SK-N-SH (cell line): ENCODE measurements at regions not wholly inside any gene's neighbourhood (a gene's known extent, or its start where the extent isn't known, plus 50 kb on each side); places are given as distances from the start of the nearest gene placed in this dataset.

Experiments used
- CTCF ChIA-PET: fragments of 300-600, 350-600 bp; formaldehyde crosslinking; extraction: SDS; loops from one replicate; lab custom pipeline; 2021; lab: Yijun Ruan, JAX
- POLR2A ChIA-PET: fragments of 350-600 bp; sonication (Branson Sonifier 250); formaldehyde crosslinking; extraction: SDS; loops from one replicate; lab custom pipeline; 2020; ENCODE audit warnings: antibody characterized with exemption, inconsistent platforms; lab: Yijun Ruan, JAX
- DNase-seq: peaks from one replicate; pipeline ENCODE4 v3.0.0; 2012
- H2AFZ ChIP-seq: fragments of 200-600 bp; sonication (generic); 2 replicates; pipeline ENCODE4 v1.8.1; 2016; ENCODE audit warnings: antibody characterized with exemption, mild to moderate bottlenecking, low read depth
- H3F3A ChIP-seq: fragments of 200-600 bp; sonication (generic); replicated peaks from 2 replicates; pipeline ENCODE3; 2016; ENCODE audit warnings: antibody characterized with exemption, mild to moderate bottlenecking; ENCODE audit not compliant: insufficient read depth
- H3K27ac ChIP-seq, 2 experiments: fragments of 200-500 bp in 1 of 2; fragments of 200-600 bp in 1 of 2; sonication (Bioruptor generic) in 1 of 2; sonication (generic), shearing (Covaris generic) in 1 of 2; 2 replicates each; pipeline versions ENCODE4 v1.5.1 to v1.6.1; 2014 to 2016; ENCODE audit warnings: low read depth in 2 of 2, inconsistent platforms in 1 of 2, low read length in 1 of 2, mild to moderate bottlenecking in 1 of 2, mixed read lengths in 1 of 2
- H3K27me3 ChIP-seq: fragments of 200-600 bp; sonication (generic), shearing (Covaris generic); 2 replicates; pipeline ENCODE4 v1.6.1; 2016; ENCODE audit warnings: mixed run types; ENCODE audit not compliant: insufficient read depth
- H3K36me3 ChIP-seq, 2 experiments: fragments of 200-500 bp in 1 of 2; fragments of 200-600 bp in 1 of 2; sonication (Bioruptor generic) in 1 of 2; sonication (generic) in 1 of 2; replicated peaks in 1 of 2; 2 replicates each; pipeline versions ENCODE3 to v1.5.1; 2014 to 2016; ENCODE audit warnings: low read length in 1 of 2, mild to moderate bottlenecking in 1 of 2; ENCODE audit not compliant: insufficient read depth in 2 of 2, control insufficient read depth in 1 of 2
- H3K4me1 ChIP-seq, 2 experiments: fragments of 200-500 bp in 1 of 2; fragments of 200-600 bp in 1 of 2; sonication (Bioruptor generic) in 1 of 2; sonication (generic), shearing (Covaris generic) in 1 of 2; 2 replicates each; pipeline versions ENCODE4 v1.5.1 to v1.6.1; 2014 to 2016; ENCODE audit warnings: low read depth in 1 of 2, low read length in 1 of 2, mixed run types in 1 of 2; ENCODE audit not compliant: insufficient read depth in 2 of 2, control insufficient read depth in 1 of 2
- H3K4me2 ChIP-seq: fragments of 200-600 bp; sonication (generic), shearing (Covaris generic); 2 replicates; pipeline ENCODE4 v1.6.1; 2017; ENCODE audit warnings: mixed run types
- H3K4me3 ChIP-seq, 2 experiments: fragments of 200-500 bp in 1 of 2; fragments of 200-600 bp in 1 of 2; sonication (Bioruptor generic) in 1 of 2; sonication (generic), shearing (Covaris generic) in 1 of 2; 2 replicates each; pipeline versions ENCODE4 v1.5.1 to v1.8.1; 2014 to 2016; ENCODE audit warnings: low read depth in 2 of 2, inconsistent platforms in 1 of 2, low read length in 1 of 2, mild to moderate bottlenecking in 1 of 2, mixed read lengths in 1 of 2, moderate library complexity in 1 of 2
- H3K79me2 ChIP-seq: fragments of 200-600 bp; sonication (generic); 2 replicates; pipeline ENCODE4 v1.8.1; 2017; ENCODE audit warnings: mild to moderate bottlenecking; ENCODE audit not compliant: insufficient read depth
- H3K9ac ChIP-seq: fragments of 200-600 bp; sonication (generic); 2 replicates; pipeline ENCODE4 v1.6.1; 2017; ENCODE audit warnings: mixed run types
- H3K9me2 ChIP-seq: fragments of 200-600 bp; sonication (generic); 2 replicates; pipeline ENCODE4 v1.6.1; 2017; ENCODE audit warnings: mixed run types
- H3K9me3 ChIP-seq: fragments of 200-600 bp; sonication (generic); 2 replicates; pipeline ENCODE4 v1.6.1; 2017; ENCODE audit warnings: mixed run types, mild to moderate bottlenecking, moderate library complexity
- H4K20me1 ChIP-seq: fragments of 200-600 bp; sonication (generic); 2 replicates; pipeline ENCODE4 v1.6.1; 2017; ENCODE audit warnings: mild to moderate bottlenecking, mixed run types; ENCODE audit not compliant: insufficient read depth
- CHD2 ChIP-seq: fragments of 150-350 bp; IDR thresholded peaks from 2 replicates; pipeline ENCODE4 v1.6.1; 2018; ENCODE audit warnings: low read length; ENCODE audit not compliant: partially characterized antibody
- ELF1 ChIP-seq: IDR thresholded peaks from 2 replicates; pipeline ENCODE4 v1.4.0; 2012
- EZH2phosphoT487 ChIP-seq: fragments of 200-600 bp; sonication (generic); IDR thresholded peaks from 2 replicates; pipeline ENCODE4 v1.6.1; 2017; ENCODE audit warnings: low read depth, mixed run types, mild to moderate bottlenecking, antibody characterized with exemption, moderate library complexity, borderline replicate concordance
- FOSL2 ChIP-seq: IDR thresholded peaks from 2 replicates; pipeline ENCODE4 v1.4.0; 2012; ENCODE audit warnings: low read depth, mild to moderate bottlenecking, moderate library complexity, borderline replicate concordance
- FOXM1 ChIP-seq: IDR thresholded peaks from 2 replicates; pipeline ENCODE4 v1.4.0; 2012; ENCODE audit warnings: low read depth, mild to moderate bottlenecking
- GABPA ChIP-seq: IDR thresholded peaks from 2 replicates; pipeline ENCODE4 v1.4.0; 2012; ENCODE audit warnings: low read depth, mild to moderate bottlenecking
- MXI1 ChIP-seq: IDR thresholded peaks from 2 replicates; pipeline ENCODE4 v1.6.1; 2012; ENCODE audit warnings: mild to moderate bottlenecking, low read depth, low read length, improper control_type of control experiment
- NRF1 ChIP-seq: IDR thresholded peaks from 2 replicates; pipeline ENCODE4 v1.6.1; 2012; ENCODE audit warnings: low read depth, mild to moderate bottlenecking, low read length
- RFX5 ChIP-seq: IDR thresholded peaks from 2 replicates; pipeline ENCODE4 v1.6.1; 2012; ENCODE audit warnings: mild to moderate bottlenecking, improper control_type of control experiment, low read length
- RXRA ChIP-seq: IDR thresholded peaks from 2 replicates; pipeline ENCODE4 v1.4.0; 2012; ENCODE audit warnings: low read depth, mild to moderate bottlenecking, borderline replicate concordance
- SIN3A ChIP-seq: IDR thresholded peaks from 2 replicates; pipeline ENCODE4 v1.6.1; 2012; ENCODE audit warnings: low read depth, mild to moderate bottlenecking, low read length, moderate library complexity, borderline replicate concordance
- SMC3 ChIP-seq: IDR thresholded peaks from 2 replicates; pipeline ENCODE4 v1.6.1; 2012; ENCODE audit warnings: low read depth, low read length, improper control_type of control experiment
- TAF1 ChIP-seq: IDR thresholded peaks from 2 replicates; pipeline ENCODE4 v1.6.1; 2012; ENCODE audit warnings: low read depth, mild to moderate bottlenecking, low read length, moderate library complexity, borderline replicate concordance
- YY1 ChIP-seq: IDR thresholded peaks from 2 replicates; pipeline ENCODE4 v1.4.0; 2012; ENCODE audit warnings: low read depth, mild to moderate bottlenecking
- WGBS: methylation state at CpG from one replicate; pipeline ENCODE4 v1.1.6; 2017; ENCODE audit warnings: low lambda C conversion rate; 5-methylcytosine and 5-hydroxymethylcytosine counted together
- TF ChIP-seq, protein P1 (sequence below): IDR thresholded peaks from 2 replicates; pipeline ENCODE4 v1.4.0; 2012; ENCODE audit warnings: low read depth, borderline replicate concordance
- TF ChIP-seq, protein P2 (sequence below): IDR thresholded peaks from 2 replicates; pipeline ENCODE4 v1.4.0; 2012; ENCODE audit warnings: low read depth
- TF ChIP-seq, protein P3 (sequence below): fragments of 200-600 bp; sonication (generic); IDR thresholded peaks from 2 replicates; pipeline ENCODE4 v1.6.1; 2017; ENCODE audit warnings: antibody characterized with exemption, mild to moderate bottlenecking, moderate library complexity
- TF ChIP-seq, protein P4 (sequence below): fragments of 150-350 bp; IDR thresholded peaks from 2 replicates; pipeline ENCODE4 v1.6.1; 2017; ENCODE audit warnings: antibody characterized with exemption, low read length, low read depth, borderline replicate concordance
- TF ChIP-seq, protein P5 (sequence below): IDR thresholded peaks from 2 replicates; pipeline ENCODE4 v1.6.1; 2012; ENCODE audit warnings: mild to moderate bottlenecking, low read depth, low read length, moderate library complexity
- TF ChIP-seq, protein P6 (sequence below): fragments of 150-350 bp; IDR thresholded peaks from 2 replicates; pipeline ENCODE4 v1.6.1; 2016; ENCODE audit warnings: mild to moderate bottlenecking, low read depth, low read length

DNA sequence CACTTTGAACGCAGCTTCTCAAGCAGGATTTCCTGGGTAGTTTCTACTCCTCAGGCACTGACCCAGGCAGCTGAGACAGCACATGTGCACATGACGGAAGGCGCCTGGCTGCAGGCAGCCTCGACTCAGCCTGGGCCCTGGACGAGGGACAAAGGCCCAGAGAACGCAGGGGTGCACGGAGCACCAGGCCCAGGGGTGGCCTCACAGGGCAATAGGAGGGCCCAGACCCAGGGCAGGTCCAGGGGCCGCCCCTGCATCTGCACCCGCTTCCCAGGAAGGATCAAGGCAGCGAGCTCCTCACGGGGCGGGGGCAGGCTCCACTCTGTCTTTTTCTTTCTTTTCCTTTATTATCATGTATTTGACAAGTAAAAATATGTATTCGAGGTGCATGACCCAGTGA, 208.4 kb downstream of the BRD1 start:
- H3K9ac ChIP-seq, result no peak overlapping the region
- H3K4me1 ChIP-seq, result peaks cover 0 to 4% of the 10 kb centered on the region in 2 experiments; a peak in 1 of 4 replicates
- POLR2A ChIA-PET, result no interaction called here
- no peak for TF ChIP-seq EZH2phosphoT487
- TF ChIP-seq YY1, result no peak
- TF ChIP-seq FOXM1, result no peak
- TF ChIP-seq, protein P1, sequence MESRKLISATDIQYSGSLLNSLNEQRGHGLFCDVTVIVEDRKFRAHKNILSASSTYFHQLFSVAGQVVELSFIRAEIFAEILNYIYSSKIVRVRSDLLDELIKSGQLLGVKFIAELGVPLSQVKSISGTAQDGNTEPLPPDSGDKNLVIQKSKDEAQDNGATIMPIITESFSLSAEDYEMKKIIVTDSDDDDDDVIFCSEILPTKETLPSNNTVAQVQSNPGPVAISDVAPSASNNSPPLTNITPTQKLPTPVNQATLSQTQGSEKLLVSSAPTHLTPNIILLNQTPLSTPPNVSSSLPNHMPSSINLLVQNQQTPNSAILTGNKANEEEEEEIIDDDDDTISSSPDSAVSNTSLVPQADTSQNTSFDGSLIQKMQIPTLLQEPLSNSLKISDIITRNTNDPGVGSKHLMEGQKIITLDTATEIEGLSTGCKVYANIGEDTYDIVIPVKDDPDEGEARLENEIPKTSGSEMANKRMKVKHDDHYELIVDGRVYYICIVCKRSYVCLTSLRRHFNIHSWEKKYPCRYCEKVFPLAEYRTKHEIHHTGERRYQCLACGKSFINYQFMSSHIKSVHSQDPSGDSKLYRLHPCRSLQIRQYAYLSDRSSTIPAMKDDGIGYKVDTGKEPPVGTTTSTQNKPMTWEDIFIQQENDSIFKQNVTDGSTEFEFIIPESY, result no peak
- no peak for TF ChIP-seq RXRA
- no peak for TF ChIP-seq NRF1
- TF ChIP-seq, protein P2, sequence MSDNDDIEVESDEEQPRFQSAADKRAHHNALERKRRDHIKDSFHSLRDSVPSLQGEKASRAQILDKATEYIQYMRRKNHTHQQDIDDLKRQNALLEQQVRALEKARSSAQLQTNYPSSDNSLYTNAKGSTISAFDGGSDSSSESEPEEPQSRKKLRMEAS, result no peak
- no peak for TF ChIP-seq SMC3
- TF ChIP-seq RFX5, result no peak
- TF ChIP-seq MXI1, result no peak
- TF ChIP-seq, protein P3, sequence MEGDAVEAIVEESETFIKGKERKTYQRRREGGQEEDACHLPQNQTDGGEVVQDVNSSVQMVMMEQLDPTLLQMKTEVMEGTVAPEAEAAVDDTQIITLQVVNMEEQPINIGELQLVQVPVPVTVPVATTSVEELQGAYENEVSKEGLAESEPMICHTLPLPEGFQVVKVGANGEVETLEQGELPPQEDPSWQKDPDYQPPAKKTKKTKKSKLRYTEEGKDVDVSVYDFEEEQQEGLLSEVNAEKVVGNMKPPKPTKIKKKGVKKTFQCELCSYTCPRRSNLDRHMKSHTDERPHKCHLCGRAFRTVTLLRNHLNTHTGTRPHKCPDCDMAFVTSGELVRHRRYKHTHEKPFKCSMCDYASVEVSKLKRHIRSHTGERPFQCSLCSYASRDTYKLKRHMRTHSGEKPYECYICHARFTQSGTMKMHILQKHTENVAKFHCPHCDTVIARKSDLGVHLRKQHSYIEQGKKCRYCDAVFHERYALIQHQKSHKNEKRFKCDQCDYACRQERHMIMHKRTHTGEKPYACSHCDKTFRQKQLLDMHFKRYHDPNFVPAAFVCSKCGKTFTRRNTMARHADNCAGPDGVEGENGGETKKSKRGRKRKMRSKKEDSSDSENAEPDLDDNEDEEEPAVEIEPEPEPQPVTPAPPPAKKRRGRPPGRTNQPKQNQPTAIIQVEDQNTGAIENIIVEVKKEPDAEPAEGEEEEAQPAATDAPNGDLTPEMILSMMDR, result no peak
- TF ChIP-seq, protein P4, sequence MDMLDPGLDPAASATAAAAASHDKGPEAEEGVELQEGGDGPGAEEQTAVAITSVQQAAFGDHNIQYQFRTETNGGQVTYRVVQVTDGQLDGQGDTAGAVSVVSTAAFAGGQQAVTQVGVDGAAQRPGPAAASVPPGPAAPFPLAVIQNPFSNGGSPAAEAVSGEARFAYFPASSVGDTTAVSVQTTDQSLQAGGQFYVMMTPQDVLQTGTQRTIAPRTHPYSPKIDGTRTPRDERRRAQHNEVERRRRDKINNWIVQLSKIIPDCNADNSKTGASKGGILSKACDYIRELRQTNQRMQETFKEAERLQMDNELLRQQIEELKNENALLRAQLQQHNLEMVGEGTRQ, result no peak
- no peak for TF ChIP-seq CHD2
- TF ChIP-seq, protein P5, sequence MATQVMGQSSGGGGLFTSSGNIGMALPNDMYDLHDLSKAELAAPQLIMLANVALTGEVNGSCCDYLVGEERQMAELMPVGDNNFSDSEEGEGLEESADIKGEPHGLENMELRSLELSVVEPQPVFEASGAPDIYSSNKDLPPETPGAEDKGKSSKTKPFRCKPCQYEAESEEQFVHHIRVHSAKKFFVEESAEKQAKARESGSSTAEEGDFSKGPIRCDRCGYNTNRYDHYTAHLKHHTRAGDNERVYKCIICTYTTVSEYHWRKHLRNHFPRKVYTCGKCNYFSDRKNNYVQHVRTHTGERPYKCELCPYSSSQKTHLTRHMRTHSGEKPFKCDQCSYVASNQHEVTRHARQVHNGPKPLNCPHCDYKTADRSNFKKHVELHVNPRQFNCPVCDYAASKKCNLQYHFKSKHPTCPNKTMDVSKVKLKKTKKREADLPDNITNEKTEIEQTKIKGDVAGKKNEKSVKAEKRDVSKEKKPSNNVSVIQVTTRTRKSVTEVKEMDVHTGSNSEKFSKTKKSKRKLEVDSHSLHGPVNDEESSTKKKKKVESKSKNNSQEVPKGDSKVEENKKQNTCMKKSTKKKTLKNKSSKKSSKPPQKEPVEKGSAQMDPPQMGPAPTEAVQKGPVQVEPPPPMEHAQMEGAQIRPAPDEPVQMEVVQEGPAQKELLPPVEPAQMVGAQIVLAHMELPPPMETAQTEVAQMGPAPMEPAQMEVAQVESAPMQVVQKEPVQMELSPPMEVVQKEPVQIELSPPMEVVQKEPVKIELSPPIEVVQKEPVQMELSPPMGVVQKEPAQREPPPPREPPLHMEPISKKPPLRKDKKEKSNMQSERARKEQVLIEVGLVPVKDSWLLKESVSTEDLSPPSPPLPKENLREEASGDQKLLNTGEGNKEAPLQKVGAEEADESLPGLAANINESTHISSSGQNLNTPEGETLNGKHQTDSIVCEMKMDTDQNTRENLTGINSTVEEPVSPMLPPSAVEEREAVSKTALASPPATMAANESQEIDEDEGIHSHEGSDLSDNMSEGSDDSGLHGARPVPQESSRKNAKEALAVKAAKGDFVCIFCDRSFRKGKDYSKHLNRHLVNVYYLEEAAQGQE, result no peak
- TF ChIP-seq GABPA, result no peak
- TF ChIP-seq, protein P6, sequence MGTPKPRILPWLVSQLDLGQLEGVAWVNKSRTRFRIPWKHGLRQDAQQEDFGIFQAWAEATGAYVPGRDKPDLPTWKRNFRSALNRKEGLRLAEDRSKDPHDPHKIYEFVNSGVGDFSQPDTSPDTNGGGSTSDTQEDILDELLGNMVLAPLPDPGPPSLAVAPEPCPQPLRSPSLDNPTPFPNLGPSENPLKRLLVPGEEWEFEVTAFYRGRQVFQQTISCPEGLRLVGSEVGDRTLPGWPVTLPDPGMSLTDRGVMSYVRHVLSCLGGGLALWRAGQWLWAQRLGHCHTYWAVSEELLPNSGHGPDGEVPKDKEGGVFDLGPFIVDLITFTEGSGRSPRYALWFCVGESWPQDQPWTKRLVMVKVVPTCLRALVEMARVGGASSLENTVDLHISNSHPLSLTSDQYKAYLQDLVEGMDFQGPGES, result no peak
- no peak for TF ChIP-seq FOSL2
- no peak for TF ChIP-seq ELF1
- no peak for TF ChIP-seq TAF1
- no peak for TF ChIP-seq SIN3A
- H4K20me1 ChIP-seq, result no peaks in the 10 kb centered on the region
- no peak overlapping the region for H3K27ac ChIP-seq
- H3K36me3 ChIP-seq, result no peaks in the 10 kb centered on the region
- no peak for DNase-seq
- H2AFZ ChIP-seq, result no peak overlapping the region
- no peaks in the 10 kb centered on the region; the same call in 1 of the 2 replicates for H3K27me3 ChIP-seq
- 43% methylated on average over 7 of the region's 13 CpGs for WGBS
- H3F3A ChIP-seq, result no peaks in the 10 kb centered on the region
- no peak overlapping the region for H3K4me2 ChIP-seq
- H3K9me2 ChIP-seq, result no peaks in the 10 kb centered on the region
- no peak overlapping the region for H3K4me3 ChIP-seq
- CTCF ChIA-PET, result interaction anchor here (4.2 kb wide), 1 partner anchor 14 kb away, joined by 29 read pairs; no protein-coding TSS in a partner anchor
- no peaks in the 10 kb centered on the region for H3K79me2 ChIP-seq
- no peaks in the 10 kb centered on the region for H3K9me3 ChIP-seq
